ENCODE measurements at regions not wholly inside any gene's neighbourhood (a gene's known extent, or its start where the extent isn't known, plus 50 kb on each side); places are given as distances from the start of the nearest gene placed in this dataset.

GRCh38 chr3:182726258-182727142, 66.8 kb upstream of the ATP11B start:
- no peak overlapping the region for H3K4me3 Mint-ChIP-seq
- no peaks in the 10 kb centered on the region for H3K27me3 Mint-ChIP-seq
- DNase-seq = no peak
- ChIA-PET CTCF (interaction anchor here (0.5 kb wide), 1 partner anchor 32 kb away, joined by 3 read pairs; no protein-coding TSS in a partner anchor), POLR2A (no interaction called here)
- no peak overlapping the region for H3K27ac Mint-ChIP-seq
- H3K9me3 Mint-ChIP-seq = no peaks in the 10 kb centered on the region
- H3K36me3 Mint-ChIP-seq (ENCODE audit: low read depth) = no peaks in the 10 kb centered on the region
- peaks cover 3% of the 10 kb centered on the region for H3K4me1 Mint-ChIP-seq

- H3K27ac Mint-ChIP-seq = no peak overlapping the region
- no peak overlapping the region for H3K4me3 Mint-ChIP-seq
- ChIA-PET POLR2A (no interaction called here), CTCF (interaction anchor here (1.1 kb wide), 1 partner anchor 11 kb away, joined by 3 read pairs; no protein-coding TSS in a partner anchor)
- DNase-seq = no peak
- H3K9me3 Mint-ChIP-seq = no peaks in the 10 kb centered on the region
- H3K36me3 Mint-ChIP-seq (ENCODE audit: low read depth) = no peaks in the 10 kb centered on the region
- H3K27me3 Mint-ChIP-seq = peaks cover 3% of the 10 kb centered on the region
- H3K4me1 Mint-ChIP-seq = peaks cover 3% of the 10 kb centered on the region
These were observed 65.1 kb upstream of the ATP11B start for GRCh38 chr3:182728238-182728637.

GRCh38 chr3:182729903-182730674, 63.2 kb upstream of the ATP11B start:
- no peak overlapping the region for H3K27ac Mint-ChIP-seq
- DNase-seq = no peak
- peaks cover 8% of the 10 kb centered on the region for H3K27me3 Mint-ChIP-seq
- ChIA-PET POLR2A (no interaction called here), CTCF (interaction anchor here (0.6 to 0.7 kb wide), 2 partner anchors 143 to 963 kb away, joined by 3 read pairs; no protein-coding TSS in a partner anchor)
- peaks cover 3% of the 10 kb centered on the region for H3K4me1 Mint-ChIP-seq
- H3K4me3 Mint-ChIP-seq = no peak overlapping the region
- H3K9me3 Mint-ChIP-seq = no peaks in the 10 kb centered on the region
- no peaks in the 10 kb centered on the region for H3K36me3 Mint-ChIP-seq (ENCODE audit: low read depth)

- peaks cover 3% of the 10 kb centered on the region for H3K4me1 Mint-ChIP-seq
- H3K27ac Mint-ChIP-seq = no peak overlapping the region
- CTCF ChIA-PET = interaction anchor here (0.6 to 0.7 kb wide), 2 partner anchors 142 to 962 kb away, joined by 3 read pairs; no protein-coding TSS in a partner anchor
- no peaks in the 10 kb centered on the region for H3K36me3 Mint-ChIP-seq (ENCODE audit: low read depth)
- POLR2A ChIA-PET = no interaction called here
- peaks cover 10% of the 10 kb centered on the region for H3K27me3 Mint-ChIP-seq
- no peak for DNase-seq
- H3K4me3 Mint-ChIP-seq = no peak overlapping the region
- no peaks in the 10 kb centered on the region for H3K9me3 Mint-ChIP-seq
These were observed 62.6 kb upstream of the ATP11B start for GRCh38 chr3:182730675-182731042.

GRCh38 chr3:182731764-182732163, 61.5 kb upstream of the ATP11B start:
- Mint-ChIP-seq H3K36me3 (ENCODE audit: low read depth) (no peaks in the 10 kb centered on the region), H3K4me1 (peaks cover 3% of the 10 kb centered on the region), H3K4me3 (no peak overlapping the region), H3K9me3 (no peaks in the 10 kb centered on the region), H3K27ac (no peak overlapping the region), H3K27me3 (peaks cover 12% of the 10 kb centered on the region)
- no peak for DNase-seq
- CTCF ChIA-PET = no interaction called here
- POLR2A ChIA-PET = no interaction called here

- ChIA-PET CTCF (no interaction called here), POLR2A (no interaction called here)
- Mint-ChIP-seq H3K4me1 (peaks cover 3% of the 10 kb centered on the region), H3K4me3 (no peak overlapping the region), H3K9me3 (no peaks in the 10 kb centered on the region), H3K27ac (no peak overlapping the region), H3K27me3 (peaks cover 12% of the 10 kb centered on the region), H3K36me3 (ENCODE audit: low read depth) (no peaks in the 10 kb centered on the region)
- no peak for DNase-seq
These were observed 60.9 kb upstream of the ATP11B start for GRCh38 chr3:182732232-182733015.

GRCh38 chr3:182735672-182736071, 57.6 kb upstream of the ATP11B start:
- ChIA-PET CTCF (no interaction called here), POLR2A (no interaction called here)
- Mint-ChIP-seq H3K27ac (no peak overlapping the region), H3K27me3 (peaks cover 20% of the 10 kb centered on the region), H3K36me3 (ENCODE audit: low read depth) (no peaks in the 10 kb centered on the region), H3K4me1 (no peaks in the 10 kb centered on the region), H3K9me3 (no peaks in the 10 kb centered on the region), H3K4me3 (no peak overlapping the region)
- no peak for DNase-seq

GRCh38 chr3:182737825-182738224, 55.5 kb upstream of the ATP11B start:
- Mint-ChIP-seq H3K4me3 (no peak overlapping the region), H3K4me1 (no peaks in the 10 kb centered on the region), H3K27ac (no peak overlapping the region), H3K9me3 (no peaks in the 10 kb centered on the region), H3K27me3 (peaks cover 23% of the 10 kb centered on the region), H3K36me3 (ENCODE audit: low read depth) (no peaks in the 10 kb centered on the region)
- POLR2A ChIA-PET = no interaction called here
- CTCF ChIA-PET = no interaction called here
- DNase-seq = no peak

GRCh38 chr3:182738583-182739411, 54.5 kb upstream of the ATP11B start:
- H3K27me3 Mint-ChIP-seq = peaks cover 20% of the 10 kb centered on the region
- no peaks in the 10 kb centered on the region for H3K36me3 Mint-ChIP-seq (ENCODE audit: low read depth)
- no peak overlapping the region for H3K27ac Mint-ChIP-seq
- ChIA-PET POLR2A (no interaction called here), CTCF (no interaction called here)
- no peak for DNase-seq
- no peak overlapping the region for H3K4me3 Mint-ChIP-seq
- H3K9me3 Mint-ChIP-seq = no peaks in the 10 kb centered on the region
- no peaks in the 10 kb centered on the region for H3K4me1 Mint-ChIP-seq

GRCh38 chr3:182739619-182740018, 53.7 kb upstream of the ATP11B start:
- Mint-ChIP-seq H3K27me3 (peaks cover 16% of the 10 kb centered on the region), H3K9me3 (no peaks in the 10 kb centered on the region), H3K4me3 (no peak overlapping the region), H3K27ac (no peak overlapping the region), H3K36me3 (ENCODE audit: low read depth) (no peaks in the 10 kb centered on the region), H3K4me1 (no peaks in the 10 kb centered on the region)
- CTCF ChIA-PET = no interaction called here
- POLR2A ChIA-PET = no interaction called here
- DNase-seq = no peak

- peaks cover 12% of the 10 kb centered on the region for H3K27me3 Mint-ChIP-seq
- H3K36me3 Mint-ChIP-seq (ENCODE audit: low read depth) = no peaks in the 10 kb centered on the region
- POLR2A ChIA-PET = no interaction called here
- no peak overlapping the region for H3K27ac Mint-ChIP-seq
- H3K4me3 Mint-ChIP-seq = no peak overlapping the region
- H3K4me1 Mint-ChIP-seq = no peaks in the 10 kb centered on the region
- no peaks in the 10 kb centered on the region for H3K9me3 Mint-ChIP-seq
- DNase-seq = no peak
- CTCF ChIA-PET = no interaction called here
These were observed 52.6 kb upstream of the ATP11B start for GRCh38 chr3:182740710-182741109.

GRCh38 chr3:182741214-182741613, 52.1 kb upstream of the ATP11B start:
- no peak overlapping the region for H3K4me3 Mint-ChIP-seq
- H3K36me3 Mint-ChIP-seq (ENCODE audit: low read depth) = no peaks in the 10 kb centered on the region
- H3K27me3 Mint-ChIP-seq = peaks cover 11% of the 10 kb centered on the region
- DNase-seq = no peak
- no peak overlapping the region for H3K27ac Mint-ChIP-seq
- CTCF ChIA-PET = no interaction called here
- POLR2A ChIA-PET = no interaction called here
- H3K4me1 Mint-ChIP-seq = no peaks in the 10 kb centered on the region
- no peaks in the 10 kb centered on the region for H3K9me3 Mint-ChIP-seq

All from activated CD4-positive, alpha-beta T cell treated with anti-CD3 and anti-CD28 coated beads, Interleukin-2, amount 10 ng/mL, durations not matched to agents 7 days and 5 days (primary cell).